GM06990 (cell line): ENCODE measurements at regions not wholly inside any gene's neighbourhood (a gene's known extent, or its start where the extent isn't known, plus 50 kb on each side); places are given as distances from the start of the nearest gene placed in this dataset.

ENCODE experiments used
- DNase-seq: peaks from one replicate; pipeline ENCODE4 v3.0.0-alpha.2; 2011; ENCODE audit not compliant: insufficient read length; ENCODE audit errors: extremely low read depth
- H3K27me3 ChIP-seq: replicated peaks from 2 replicates; pipeline ENCODE4 v1.6.0; 2011; ENCODE audit warnings: low read length; ENCODE audit not compliant: control insufficient read depth, insufficient read depth
- H3K36me3 ChIP-seq: 2 replicates; pipeline ENCODE4 v1.5.1; 2011; ENCODE audit warnings: low read length; ENCODE audit not compliant: control insufficient read depth, insufficient read depth
- H3K4me3 ChIP-seq: replicated peaks from 2 replicates; pipeline ENCODE4 v1.5.1; 2011; ENCODE audit warnings: low read depth, mild to moderate bottlenecking, control low read depth, low read length
- CTCF ChIP-seq: IDR thresholded peaks from 2 replicates; pipeline ENCODE4 v1.5.1; 2011; ENCODE audit warnings: low read length, control low read depth, mild to moderate bottlenecking, inconsistent platforms; ENCODE audit not compliant: insufficient read depth, poor library complexity, severe bottlenecking

- H3K36me3 ChIP-seq: no peaks in the 10 kb centered on the region
- no peaks in the 10 kb centered on the region for H3K27me3 ChIP-seq
- no peak overlapping the region for H3K4me3 ChIP-seq
- no peak for DNase-seq
- no peak for TF ChIP-seq CTCF
Observed at GRCh38 chr20:60895363-60896079, 356.5 kb upstream of the CDH4 start.

DNA sequence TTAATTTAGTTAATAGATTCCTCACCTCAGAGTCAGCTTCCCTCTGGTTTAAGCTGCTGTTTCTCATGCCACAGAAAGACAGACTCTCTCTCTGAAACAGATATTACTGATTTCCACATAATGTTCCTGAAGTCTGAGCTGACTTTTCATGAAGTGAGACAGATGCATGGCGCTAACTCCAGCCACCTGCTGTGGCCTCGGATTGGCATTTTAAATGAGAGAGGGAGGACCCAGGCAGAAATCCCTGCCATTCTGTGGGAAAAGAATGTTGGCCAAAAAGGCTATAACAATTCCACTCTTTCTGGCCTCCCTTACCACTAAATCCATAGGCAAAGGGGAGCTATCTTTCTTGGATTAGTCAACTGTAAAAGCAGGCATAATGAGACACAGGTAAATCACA lies 354.1 kb upstream of the CDH4 start:
- Histone ChIP-seq H3K27me3 (no peaks in the 10 kb centered on the region), H3K36me3 (no peaks in the 10 kb centered on the region), H3K4me3 (no peak overlapping the region)
- DNase-seq: no peak
- TF ChIP-seq CTCF: no peak

- Histone ChIP-seq H3K36me3 (no peaks in the 10 kb centered on the region), H3K27me3 (no peaks in the 10 kb centered on the region), H3K4me3 (no peak overlapping the region)
- no peak for DNase-seq
- no peak for TF ChIP-seq CTCF
Observed at GRCh38 chr20:60899320-60899719, 352.7 kb upstream of the CDH4 start.

- no peak for TF ChIP-seq CTCF
- no peaks in the 10 kb centered on the region for H3K36me3 ChIP-seq
- no peak overlapping the region for H3K4me3 ChIP-seq
- H3K27me3 ChIP-seq: no peaks in the 10 kb centered on the region
- DNase-seq: no peak
Observed at GRCh38 chr20:60900618-60901017, 351.4 kb upstream of the CDH4 start.

DNA sequence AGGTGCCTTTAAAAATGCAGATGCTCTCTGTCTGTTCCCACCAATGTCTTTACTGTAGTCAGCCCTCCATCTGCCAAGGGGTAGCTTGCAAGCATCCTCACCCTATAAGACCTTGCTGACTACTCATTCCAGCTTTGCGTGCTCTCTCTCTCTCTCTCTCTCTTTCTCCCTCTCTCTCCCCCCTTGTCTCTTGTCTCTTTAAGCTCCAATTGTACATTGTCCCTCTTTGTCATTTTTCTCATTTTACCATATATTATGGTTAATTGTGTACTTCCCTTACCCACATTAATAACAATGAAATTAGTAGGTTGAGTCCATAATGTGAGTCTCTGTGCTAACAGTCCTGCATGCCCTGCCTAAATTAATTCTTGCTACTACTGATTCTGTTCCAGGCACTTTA lies 350.2 kb upstream of the CDH4 start:
- Histone ChIP-seq H3K36me3 (no peaks in the 10 kb centered on the region), H3K4me3 (no peak overlapping the region), H3K27me3 (no peaks in the 10 kb centered on the region)
- TF ChIP-seq CTCF: no peak
- no peak for DNase-seq
